ENCODE measurements at regions not wholly inside any gene's neighbourhood (a gene's known extent, or its start where the extent isn't known, plus 50 kb on each side); places are given as distances from the start of the nearest gene placed in this dataset.

DNA sequence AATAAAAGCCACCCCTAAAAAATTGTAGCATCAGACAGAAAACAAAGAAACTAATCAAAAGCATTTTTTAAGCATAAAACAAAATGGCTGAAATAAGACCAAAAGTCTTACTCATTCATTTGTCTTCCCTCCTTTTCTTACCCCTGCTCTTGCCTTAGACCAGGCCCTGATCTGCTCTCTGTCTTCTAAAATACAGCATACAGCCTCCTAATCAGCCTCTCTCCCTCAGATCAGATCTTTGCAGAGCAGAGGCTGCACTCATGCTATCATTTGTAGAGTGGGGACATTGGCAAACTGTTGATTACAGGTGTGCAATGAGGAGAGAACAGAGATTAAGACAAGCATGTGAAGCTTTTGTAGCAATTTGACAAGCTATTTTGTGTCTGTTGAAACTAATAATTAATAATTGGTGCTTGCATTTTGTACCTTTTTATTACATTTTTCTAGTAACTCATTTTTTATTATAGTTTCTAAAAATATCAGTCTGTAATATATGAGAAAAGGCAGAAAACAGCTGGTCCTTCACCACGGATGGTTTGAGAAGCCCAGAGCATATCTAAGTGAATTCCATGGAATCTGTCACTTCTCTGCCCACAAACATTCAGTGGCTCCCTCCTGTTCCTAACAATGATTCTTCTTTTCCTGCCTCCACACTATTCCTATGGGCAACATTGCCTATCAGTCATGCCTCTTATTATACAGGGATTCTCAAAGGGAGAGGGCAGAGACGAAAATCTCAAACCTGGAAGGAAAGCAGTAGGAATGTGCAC, 286.2 kb upstream of the STT3B start:
- H3K27me3 ChIP-seq = no peaks in the 10 kb centered on the region
- H3K9me3 ChIP-seq = no peaks in the 10 kb centered on the region
- DNase-seq = no peak
- TF ChIP-seq POLR2A (IDR thresholded peaks at IDR 0.05) = no peak
- TF ChIP-seq, protein P1, sequence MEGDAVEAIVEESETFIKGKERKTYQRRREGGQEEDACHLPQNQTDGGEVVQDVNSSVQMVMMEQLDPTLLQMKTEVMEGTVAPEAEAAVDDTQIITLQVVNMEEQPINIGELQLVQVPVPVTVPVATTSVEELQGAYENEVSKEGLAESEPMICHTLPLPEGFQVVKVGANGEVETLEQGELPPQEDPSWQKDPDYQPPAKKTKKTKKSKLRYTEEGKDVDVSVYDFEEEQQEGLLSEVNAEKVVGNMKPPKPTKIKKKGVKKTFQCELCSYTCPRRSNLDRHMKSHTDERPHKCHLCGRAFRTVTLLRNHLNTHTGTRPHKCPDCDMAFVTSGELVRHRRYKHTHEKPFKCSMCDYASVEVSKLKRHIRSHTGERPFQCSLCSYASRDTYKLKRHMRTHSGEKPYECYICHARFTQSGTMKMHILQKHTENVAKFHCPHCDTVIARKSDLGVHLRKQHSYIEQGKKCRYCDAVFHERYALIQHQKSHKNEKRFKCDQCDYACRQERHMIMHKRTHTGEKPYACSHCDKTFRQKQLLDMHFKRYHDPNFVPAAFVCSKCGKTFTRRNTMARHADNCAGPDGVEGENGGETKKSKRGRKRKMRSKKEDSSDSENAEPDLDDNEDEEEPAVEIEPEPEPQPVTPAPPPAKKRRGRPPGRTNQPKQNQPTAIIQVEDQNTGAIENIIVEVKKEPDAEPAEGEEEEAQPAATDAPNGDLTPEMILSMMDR (IDR thresholded peaks at IDR 0.05) = no peak
- no peaks in the 10 kb centered on the region for H3K36me3 ChIP-seq
- H3K4me1 ChIP-seq = no peaks in the 10 kb centered on the region
- no peak overlapping the region for H3K27ac ChIP-seq
- H3K4me3 ChIP-seq = no peak overlapping the region

DNA sequence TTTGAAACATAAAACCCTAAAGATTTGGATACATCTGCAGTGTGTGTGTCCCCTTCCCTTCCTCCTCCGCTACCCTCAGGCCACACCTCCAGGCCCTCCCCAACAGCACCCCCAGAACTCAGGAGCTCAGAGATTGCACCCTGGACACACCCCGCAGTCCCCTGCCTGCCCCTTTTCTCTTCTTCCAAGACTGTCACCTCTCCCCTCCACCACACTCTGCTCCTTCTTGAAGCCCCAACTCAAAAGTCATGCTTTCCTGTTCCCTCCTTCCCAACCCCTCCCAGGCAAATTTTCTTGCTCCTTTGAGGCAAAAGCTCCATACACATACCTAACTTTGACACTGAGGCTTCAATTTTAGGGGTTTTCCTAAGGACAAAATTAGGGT, 285.7 kb upstream of the STT3B start:
- Histone ChIP-seq H3K4me1 (no peaks in the 10 kb centered on the region), H3K27ac (no peak overlapping the region), H3K27me3 (no peaks in the 10 kb centered on the region), H3K9me3 (no peaks in the 10 kb centered on the region), H3K4me3 (no peak overlapping the region), H3K36me3 (no peaks in the 10 kb centered on the region)
- no peak for DNase-seq
- TF ChIP-seq, protein P1 (IDR thresholded peaks at IDR 0.05) = no peak
- TF ChIP-seq POLR2A (IDR thresholded peaks at IDR 0.05) = no peak

DNA sequence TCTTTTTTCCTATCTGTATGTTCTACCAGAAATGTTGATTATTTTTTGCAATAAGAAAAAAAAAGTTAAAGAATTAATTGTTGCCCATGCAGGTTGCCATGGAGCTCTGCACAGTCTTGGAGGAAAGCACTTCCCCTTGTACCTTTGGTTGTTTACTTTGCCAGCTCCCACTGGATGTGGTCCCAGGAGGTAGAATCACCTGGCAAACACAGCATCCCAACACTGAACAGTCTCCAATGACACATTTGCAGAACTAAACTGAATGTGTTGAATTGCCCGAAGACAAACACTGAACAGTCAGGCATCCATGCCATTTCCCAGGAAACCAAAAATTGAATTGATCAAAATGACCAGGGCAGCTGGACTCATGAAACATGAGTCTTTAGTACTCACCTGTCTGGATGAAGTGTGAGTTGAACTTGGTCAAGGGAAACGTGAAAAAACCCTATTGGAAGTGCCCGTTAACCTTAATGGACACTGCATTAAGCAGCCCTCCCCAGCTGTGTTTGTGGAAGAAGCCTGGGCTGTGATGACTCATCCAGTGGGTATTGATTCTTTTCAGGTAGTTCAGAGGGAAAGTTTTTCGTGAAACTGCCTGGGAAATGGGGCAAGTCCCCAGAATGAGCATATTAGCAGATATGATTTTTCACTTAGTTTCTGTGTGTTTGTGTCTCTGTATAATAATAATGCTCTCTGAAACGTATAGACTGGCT, 284.7 kb upstream of the STT3B start:
- Histone ChIP-seq H3K9me3 (no peaks in the 10 kb centered on the region), H3K27me3 (no peaks in the 10 kb centered on the region), H3K4me3 (no peak overlapping the region), H3K36me3 (no peaks in the 10 kb centered on the region), H3K27ac (no peak overlapping the region), H3K4me1 (no peaks in the 10 kb centered on the region)
- TF ChIP-seq POLR2A (IDR thresholded peaks at IDR 0.05) = no peak
- TF ChIP-seq, protein P1 (IDR thresholded peaks at IDR 0.05) = no peak
- no peak for DNase-seq

DNA sequence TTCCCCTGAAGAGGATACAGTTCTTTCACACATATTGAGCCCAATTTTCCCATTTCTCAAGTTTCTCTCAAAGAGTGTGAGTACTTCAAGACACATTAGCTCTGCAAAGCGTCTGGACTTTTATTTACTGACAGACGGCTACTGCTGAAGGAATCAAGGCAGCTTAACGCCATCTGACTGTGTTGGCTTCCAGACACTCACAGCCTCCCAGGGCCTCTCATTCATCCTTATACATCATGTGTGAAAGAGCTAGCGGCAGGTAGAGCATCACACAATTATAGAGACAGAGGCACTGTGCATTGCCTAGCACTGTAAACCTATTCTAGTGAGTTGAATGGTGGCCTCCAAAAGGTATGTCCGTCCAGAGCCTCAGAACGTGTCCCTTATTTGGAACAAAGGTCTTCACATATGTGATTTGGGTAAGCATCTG, 284.1 kb upstream of the STT3B start:
- H3K27me3 ChIP-seq = no peaks in the 10 kb centered on the region
- H3K36me3 ChIP-seq = no peaks in the 10 kb centered on the region
- no peak overlapping the region for H3K27ac ChIP-seq
- H3K4me1 ChIP-seq = no peaks in the 10 kb centered on the region
- TF ChIP-seq, protein P1 (IDR thresholded peaks at IDR 0.05) = no peak
- no peak for TF ChIP-seq POLR2A (IDR thresholded peaks at IDR 0.05)
- no peak for DNase-seq
- no peak overlapping the region for H3K4me3 ChIP-seq
- H3K9me3 ChIP-seq = no peaks in the 10 kb centered on the region

DNA sequence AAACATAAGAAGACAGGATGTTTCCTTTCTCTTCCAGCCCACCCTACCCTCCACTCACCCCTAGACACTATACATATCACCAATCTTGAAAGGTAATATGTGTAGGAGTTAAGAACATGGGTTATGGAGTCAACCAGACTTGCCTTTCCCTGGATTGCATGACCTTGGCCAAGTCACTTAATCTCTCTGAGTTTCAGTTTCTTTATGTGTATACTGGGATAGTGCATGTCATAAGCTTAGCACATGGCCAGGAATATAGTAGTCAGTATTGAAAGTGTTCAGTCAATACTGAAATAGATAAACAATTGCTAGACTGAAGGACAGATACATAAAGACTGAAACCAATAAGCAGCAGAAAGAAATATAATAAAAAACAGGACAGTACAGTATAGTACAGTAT, 283.2 kb upstream of the STT3B start:
- Histone ChIP-seq H3K27ac (no peak overlapping the region), H3K36me3 (no peaks in the 10 kb centered on the region), H3K4me3 (no peak overlapping the region), H3K9me3 (no peaks in the 10 kb centered on the region), H3K4me1 (no peaks in the 10 kb centered on the region), H3K27me3 (no peaks in the 10 kb centered on the region)
- DNase-seq = no peak
- TF ChIP-seq POLR2A (IDR thresholded peaks at IDR 0.05) = no peak
- TF ChIP-seq, protein P1 (IDR thresholded peaks at IDR 0.05) = no peak

Measured in Peyer's patch (tissue), 4 donors.